Endothelial cell of umbilical vein (primary cell): ENCODE measurements at regions not wholly inside any gene's neighbourhood (a gene's known extent, or its start where the extent isn't known, plus 50 kb on each side); places are given as distances from the start of the nearest gene placed in this dataset.

Experiments used
- BruUV-seq: library from RNA; stranded (reverse); fragments of 400-500 nt; replicated peaks from 2 replicates; lab custom pipeline; 2021; lab: Mats Ljungman, UMichigan
- CTCF ChIA-PET: fragments of 300-600, 350-600 bp; sonication (Branson Sonifier 250); formaldehyde crosslinking; loops from one replicate; lab custom pipeline; 2021; ENCODE audit warnings: antibody characterized with exemption, inconsistent platforms; lab: Charles Lee
- POLR2A ChIA-PET: fragments of 300-600, 350-600 bp; sonication (Branson Sonifier 250); formaldehyde crosslinking; loops from one replicate; lab custom pipeline; 2021; ENCODE audit warnings: antibody characterized with exemption, inconsistent platforms; lab: Charles Lee
- DNase-seq: peaks from one replicate; pipeline ENCODE4 v3.0.0-alpha.2; 2011; ENCODE audit warnings: low read depth, low spot score
- FAIRE-seq: peaks from 2 replicates; lab custom pipeline; 2011; peaks lifted over from hg19 to GRCh38; lab: Jason Lieb, UNC
- H2AFZ ChIP-seq: 2 replicates; pipeline ENCODE4 v1.6.0; 2012; ENCODE audit warnings: low read depth, low read length, control low read depth, inconsistent platforms
- H3K27ac ChIP-seq: 2 replicates; pipeline ENCODE4 v1.5.1; 2011; ENCODE audit warnings: low read depth, mild to moderate bottlenecking, control low read depth, low read length, moderate library complexity; ENCODE audit not compliant: insufficient read depth
- H3K27me3 ChIP-seq, 2 experiments: 2 replicates each; pipeline versions ENCODE4 v1.6.0 to v1.6.1; 2011; ENCODE audit warnings: low read length in 2 of 2, mixed read lengths in 1 of 2; ENCODE audit not compliant: control insufficient read depth in 2 of 2, insufficient read depth in 2 of 2
- H3K36me3 ChIP-seq, 2 experiments: 2 replicates in 1 of 2; 3 replicates in 1 of 2; pipeline ENCODE4 v1.5.1; 2011; ENCODE audit warnings: low read length in 2 of 2, mild to moderate bottlenecking in 1 of 2, moderate library complexity in 1 of 2; ENCODE audit not compliant: control insufficient read depth in 2 of 2, insufficient read depth in 2 of 2; ENCODE audit errors: extremely low read depth in 1 of 2
- H3K4me1 ChIP-seq: 3 replicates; pipeline ENCODE4 v1.5.1; 2011; ENCODE audit warnings: mild to moderate bottlenecking, low read length; ENCODE audit not compliant: control insufficient read depth, insufficient read depth; ENCODE audit errors: extremely low read depth
- H3K4me2 ChIP-seq: 2 replicates; pipeline ENCODE4 v1.6.1; 2011; ENCODE audit warnings: low read length, control low read depth, mixed read lengths; ENCODE audit not compliant: insufficient read depth
- H3K4me3 ChIP-seq, 3 experiments: fragments of 200-600 bp in 1 of 3; sonication (generic), shearing (Covaris generic) in 1 of 3; replicated peaks in 1 of 3; 2 replicates each; pipeline ENCODE4 v1.5.1; 2011 to 2016; ENCODE audit warnings: control low read depth in 3 of 3, low read length in 3 of 3, mild to moderate bottlenecking in 2 of 3, inconsistent platforms in 1 of 3, low read depth in 1 of 3, moderate library complexity in 1 of 3; ENCODE audit not compliant: insufficient read depth in 1 of 3
- H3K79me2 ChIP-seq: 2 replicates; pipeline ENCODE4 v1.6.0; 2012; ENCODE audit warnings: low read length, inconsistent platforms; ENCODE audit not compliant: control insufficient read depth, insufficient read depth
- H3K9ac ChIP-seq: replicated peaks from 2 replicates; pipeline ENCODE3; 2011; ENCODE audit warnings: low read length, control low read depth; ENCODE audit not compliant: insufficient read depth; ENCODE audit errors: extremely low read depth
- H3K9me1 ChIP-seq: replicated peaks from 3 replicates; pipeline ENCODE4 v1.6.0; 2011; ENCODE audit warnings: mild to moderate bottlenecking, low read length; ENCODE audit not compliant: control insufficient read depth, insufficient read depth; ENCODE audit errors: extremely low read depth
- H3K9me3 ChIP-seq: replicated peaks from 2 replicates; pipeline ENCODE4 v1.5.1; 2012; ENCODE audit warnings: low read length, inconsistent platforms; ENCODE audit not compliant: control insufficient read depth, insufficient read depth
- H4K20me1 ChIP-seq: replicated peaks from 2 replicates; pipeline ENCODE3; 2011; ENCODE audit warnings: mild to moderate bottlenecking, low read length; ENCODE audit not compliant: control insufficient read depth, insufficient read depth; ENCODE audit errors: extremely low read depth
- CTCF ChIP-seq, 2 donors: IDR thresholded peaks; 1 replicate in 1 of 2; 2 replicates in 1 of 2; pipeline ENCODE4 v1.5.1; 2011; ENCODE audit warnings: low read length in 2 of 2, mild to moderate bottlenecking in 2 of 2, moderate library complexity in 2 of 2, control low read depth in 1 of 2, inconsistent platforms in 1 of 2, low read depth in 1 of 2; ENCODE audit not compliant: insufficient read depth in 1 of 2; ENCODE audit errors: extremely low read depth in 1 of 2
- EZH2 ChIP-seq: IDR thresholded peaks from 2 replicates; pipeline ENCODE4 v1.6.1; 2012; ENCODE audit warnings: borderline replicate concordance, low read depth, mild to moderate bottlenecking, moderate library complexity, low read length, inconsistent platforms; ENCODE audit not compliant: severe bottlenecking
- FOS ChIP-seq: IDR thresholded peaks from 2 replicates; pipeline ENCODE4 v1.6.1; 2011; ENCODE audit warnings: mild to moderate bottlenecking, low read length, moderate library complexity, borderline replicate concordance; ENCODE audit not compliant: insufficient read depth
- GATA2 ChIP-seq: IDR thresholded peaks from 2 replicates; pipeline ENCODE4 v1.7.0; 2011; ENCODE audit warnings: low read depth, mild to moderate bottlenecking, moderate library complexity, mixed read lengths, low read length; ENCODE audit not compliant: insufficient read length, insufficient read depth
- POLR2A ChIP-seq: IDR thresholded peaks from 2 replicates; pipeline ENCODE4 v1.6.1; 2012; ENCODE audit warnings: low read depth, mild to moderate bottlenecking, control low read depth, low read length
- POLR2AphosphoS5 ChIP-seq: IDR thresholded peaks from 2 replicates; pipeline ENCODE4 v1.6.1; 2012; ENCODE audit warnings: low read depth, mild to moderate bottlenecking, control low read depth, low read length, moderate library complexity; ENCODE audit not compliant: insufficient read depth
- dilution Hi-C: fragments of 300-500 bp; cut with MboI; formaldehyde crosslinking; loops from one replicate; pipeline ENCODE4 v1.15.0; 2019; ENCODE audit warnings: low sequenced_read_pairs; ENCODE audit not compliant: extremely low pct_ligation_motif_present
- intact Hi-C: fragments of 100-400 bp; cut with micrococcal nuclease; formaldehyde crosslinking; loops from one replicate; pipeline ENCODE4 v1.10.0; 2022
- TF ChIP-seq, protein P1 (sequence below): IDR thresholded peaks from 2 replicates; pipeline ENCODE4 v1.6.1; 2011; ENCODE audit not compliant: insufficient read depth, insufficient read length

GRCh38 chr6:1538810-1539478 lies 70.8 kb upstream of the FOXC1 start:
- Histone ChIP-seq H3K9ac (no peak overlapping the region), H3K27ac (no peak overlapping the region), H2AFZ (no peak overlapping the region), H3K4me1 (peaks cover 4% of the 10 kb centered on the region), H3K9me1 (no peaks in the 10 kb centered on the region), H3K27me3 (peaks cover 0 to 1% of the 10 kb centered on the region in 2 experiments), H4K20me1 (no peaks in the 10 kb centered on the region), H3K36me3 (no peaks in the 10 kb centered on the region), H3K79me2 (no peaks in the 10 kb centered on the region), H3K4me2 (no peak overlapping the region), H3K9me3 (no peaks in the 10 kb centered on the region), H3K4me3 (no peak overlapping the region)
- no TSS peak for BruUV-seq
- CTCF ChIA-PET, result interaction anchor here (0.6 kb wide), 1 partner anchor 15 kb away, joined by 3 read pairs; no protein-coding TSS in a partner anchor
- TF ChIP-seq POLR2A, result no peak
- no peak for TF ChIP-seq GATA2
- no peak for TF ChIP-seq POLR2AphosphoS5
- TF ChIP-seq CTCF (IDR thresholded peaks at IDR 0.05; ENCODE audit: extremely low read depth in 1 of 2, insufficient read depth in 1 of 2, low read depth in 1 of 2, low read length in 2 of 2), result no peak
- TF ChIP-seq FOS, result no peak
- no peak for TF ChIP-seq EZH2
- TF ChIP-seq, protein P1, sequence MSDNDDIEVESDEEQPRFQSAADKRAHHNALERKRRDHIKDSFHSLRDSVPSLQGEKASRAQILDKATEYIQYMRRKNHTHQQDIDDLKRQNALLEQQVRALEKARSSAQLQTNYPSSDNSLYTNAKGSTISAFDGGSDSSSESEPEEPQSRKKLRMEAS, result no peak
- POLR2A ChIA-PET, result no interaction called here
- dilution Hi-C loops, result no loop called here
- no peak for DNase-seq
- FAIRE-seq, result no peak
- intact Hi-C loops, result no loop called here
